OCI-LY7 (cell line): ENCODE measurements at regions not wholly inside any gene's neighbourhood (a gene's known extent, or its start where the extent isn't known, plus 50 kb on each side); places are given as distances from the start of the nearest gene placed in this dataset.

Source experiments
- BruUV-seq: library from RNA; stranded (reverse); fragments of 400-500 nt; replicated peaks from 2 replicates; lab custom pipeline; 2021; lab: Mats Ljungman, UMichigan
- CTCF ChIA-PET: fragments of 300-600 bp; sonication (Branson Sonifier 250); formaldehyde crosslinking; loops from one replicate; lab custom pipeline; 2022; ENCODE audit warnings: antibody characterized with exemption; ENCODE audit not compliant: unreplicated experiment; lab: Charles Lee
- POLR2A ChIA-PET: fragments of 300-600 bp; sonication (Branson Sonifier 250); formaldehyde crosslinking; loops from one replicate; lab custom pipeline; 2022; ENCODE audit warnings: antibody characterized with exemption; lab: Charles Lee
- DNase-seq: peaks from one replicate; pipeline ENCODE4 v3.0.0-alpha.2; 2015; ENCODE audit warnings: low spot score
- H2AFZ ChIP-seq: fragments of 200-600 bp; sonication (generic), shearing (Covaris generic); 2 replicates; pipeline ENCODE4 v1.6.1; 2014; ENCODE audit warnings: mild to moderate bottlenecking, antibody characterized with exemption, low read length, moderate library complexity
- H3K27ac ChIP-seq: fragments of 200-600 bp; sonication (generic); 2 replicates; pipeline ENCODE4 v1.5.1; 2014; ENCODE audit warnings: mixed run types, low read depth, mild to moderate bottlenecking, moderate library complexity, low read length, inconsistent platforms; ENCODE audit not compliant: poor library complexity, severe bottlenecking
- H3K36me3 ChIP-seq: fragments of 200-600 bp; sonication (generic); 2 replicates; pipeline ENCODE4 v1.6.1; 2014; ENCODE audit warnings: mild to moderate bottlenecking, antibody characterized with exemption, low read length, moderate library complexity, mixed read lengths; ENCODE audit not compliant: insufficient read depth
- H3K4me1 ChIP-seq: fragments of 200-600 bp; sonication (generic); 2 replicates; pipeline ENCODE4 v1.5.1; 2014; ENCODE audit warnings: mild to moderate bottlenecking, low read length; ENCODE audit not compliant: insufficient read depth, poor library complexity, severe bottlenecking
- H3K4me2 ChIP-seq: fragments of 200-600 bp; sonication (generic); 2 replicates; pipeline ENCODE4 v1.6.1; 2014; ENCODE audit warnings: mild to moderate bottlenecking, low read length
- H3K4me3 ChIP-seq: fragments of 200-600 bp; sonication (generic); 2 replicates; pipeline ENCODE4 v1.5.1; 2014; ENCODE audit warnings: mild to moderate bottlenecking, low read depth, low read length; ENCODE audit not compliant: poor library complexity, severe bottlenecking
- H3K79me2 ChIP-seq: fragments of 200-600 bp; sonication (generic); 2 replicates; pipeline ENCODE4 v1.6.1; 2016; ENCODE audit warnings: low read depth, mild to moderate bottlenecking, low read length, moderate library complexity, mixed read lengths; ENCODE audit not compliant: insufficient read depth
- H3K9me2 ChIP-seq: fragments of 200-600 bp; sonication (generic); 2 replicates; pipeline ENCODE4 v1.6.1; 2016; ENCODE audit warnings: mild to moderate bottlenecking, low read length, mixed read lengths; ENCODE audit not compliant: insufficient read depth
- H3K9me3 ChIP-seq: fragments of 200-600 bp; sonication (generic); 2 replicates; pipeline ENCODE4 v1.6.1; 2014; ENCODE audit warnings: mild to moderate bottlenecking, mixed run types, low read length, mixed read lengths
- H4K20me1 ChIP-seq: fragments of 200-600 bp; sonication (generic); 2 replicates; pipeline ENCODE4 v1.6.1; 2014; ENCODE audit warnings: mild to moderate bottlenecking, antibody characterized with exemption, low read length, moderate library complexity, mixed read lengths; ENCODE audit not compliant: insufficient read depth
- EZH2phosphoT487 ChIP-seq: fragments of 200-600 bp; sonication (generic); IDR thresholded peaks from 2 replicates; pipeline ENCODE4 v1.6.1; 2018; ENCODE audit warnings: low read depth, borderline replicate concordance, mild to moderate bottlenecking, mixed run types, antibody characterized with exemption, low read length, moderate library complexity, mixed read lengths
- intact Hi-C: fragments of 100-400 bp; cut with micrococcal nuclease; formaldehyde crosslinking; loops from one replicate; pipeline ENCODE4 v1.10.0; 2022; ENCODE audit not compliant: unreplicated experiment
- TF ChIP-seq, protein P1 (sequence below): fragments of 200-600 bp; sonication (generic); conservative IDR thresholded peaks from 2 replicates; pipeline ENCODE4 v1.5.1; 2014; ENCODE audit warnings: mild to moderate bottlenecking, antibody characterized with exemption, low read length, moderate library complexity, mixed read lengths

DNA sequence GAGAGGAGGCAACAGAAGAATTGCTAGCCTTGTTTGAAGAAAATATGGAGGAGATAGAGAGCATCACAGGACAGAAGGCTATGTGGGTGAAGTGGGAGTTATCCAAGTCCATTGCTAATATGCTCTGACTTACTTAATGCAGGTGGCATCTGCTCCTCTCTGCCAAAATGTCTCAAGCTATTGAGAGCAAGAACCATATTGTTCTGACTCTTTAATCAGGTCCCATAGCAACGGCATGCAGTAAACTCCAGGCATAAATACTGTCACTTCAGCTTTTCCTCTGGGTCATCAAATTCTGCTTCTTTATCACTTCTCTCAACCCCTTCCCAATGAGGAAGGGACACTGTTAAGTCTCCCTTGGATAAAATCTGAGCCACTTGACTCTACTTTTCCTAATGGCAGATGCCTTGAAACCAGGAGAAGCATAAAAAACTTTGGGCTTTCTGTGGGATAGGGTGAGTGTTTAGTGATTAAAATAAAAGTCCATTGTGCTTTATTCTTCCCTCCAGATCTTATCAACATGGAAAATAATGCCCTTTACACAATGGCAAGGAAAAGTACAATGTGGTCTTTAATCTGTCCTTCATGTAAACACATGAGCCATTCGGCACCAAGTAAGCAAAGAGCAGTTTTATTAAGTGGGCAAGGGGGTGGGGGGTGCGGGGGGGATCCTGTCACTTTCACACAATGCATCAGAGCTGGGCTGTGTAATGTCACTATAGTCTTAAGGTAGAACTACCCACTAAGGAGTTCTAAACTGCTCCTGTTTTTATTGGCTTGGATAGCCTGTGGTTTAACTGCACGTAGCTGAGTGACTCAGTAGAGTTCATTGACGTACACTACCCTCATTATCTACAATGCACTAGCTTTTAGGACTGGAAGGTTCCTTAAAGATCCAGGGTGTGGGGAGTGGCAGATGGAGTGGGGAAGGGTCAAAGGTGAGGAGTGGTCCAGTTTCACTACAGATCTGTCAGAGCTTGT, 71.0 kb upstream of the TARS1 start:
- Histone ChIP-seq H3K36me3 (no peaks in the 10 kb centered on the region), H3K9me3 (no peaks in the 10 kb centered on the region), H4K20me1 (no peaks in the 10 kb centered on the region), H3K79me2 (no peaks in the 10 kb centered on the region), H3K4me2 (no peak overlapping the region), H3K9me2 (no peaks in the 10 kb centered on the region), H3K4me1 (peaks cover 20% of the 10 kb centered on the region), H3K4me3 (no peak overlapping the region), H2AFZ (peak overlapping the region; percentile 43; the same call in 1 of the 2 replicates), H3K27ac (no peak overlapping the region)
- no TSS peak for BruUV-seq
- intact Hi-C loops, result no loop called here
- CTCF ChIA-PET, result no interaction called here
- POLR2A ChIA-PET, result interaction anchor here (1.1 kb wide), 1 partner anchor 51 kb away, joined by 3 read pairs; no protein-coding TSS in a partner anchor
- TF ChIP-seq, protein P1, sequence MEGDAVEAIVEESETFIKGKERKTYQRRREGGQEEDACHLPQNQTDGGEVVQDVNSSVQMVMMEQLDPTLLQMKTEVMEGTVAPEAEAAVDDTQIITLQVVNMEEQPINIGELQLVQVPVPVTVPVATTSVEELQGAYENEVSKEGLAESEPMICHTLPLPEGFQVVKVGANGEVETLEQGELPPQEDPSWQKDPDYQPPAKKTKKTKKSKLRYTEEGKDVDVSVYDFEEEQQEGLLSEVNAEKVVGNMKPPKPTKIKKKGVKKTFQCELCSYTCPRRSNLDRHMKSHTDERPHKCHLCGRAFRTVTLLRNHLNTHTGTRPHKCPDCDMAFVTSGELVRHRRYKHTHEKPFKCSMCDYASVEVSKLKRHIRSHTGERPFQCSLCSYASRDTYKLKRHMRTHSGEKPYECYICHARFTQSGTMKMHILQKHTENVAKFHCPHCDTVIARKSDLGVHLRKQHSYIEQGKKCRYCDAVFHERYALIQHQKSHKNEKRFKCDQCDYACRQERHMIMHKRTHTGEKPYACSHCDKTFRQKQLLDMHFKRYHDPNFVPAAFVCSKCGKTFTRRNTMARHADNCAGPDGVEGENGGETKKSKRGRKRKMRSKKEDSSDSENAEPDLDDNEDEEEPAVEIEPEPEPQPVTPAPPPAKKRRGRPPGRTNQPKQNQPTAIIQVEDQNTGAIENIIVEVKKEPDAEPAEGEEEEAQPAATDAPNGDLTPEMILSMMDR, result no peak
- TF ChIP-seq EZH2phosphoT487, result no peak
- DNase-seq, result no peak

GRCh38 chr5:33370466-33370859, 70.3 kb upstream of the TARS1 start:
- Histone ChIP-seq H2AFZ (no peak overlapping the region), H3K4me1 (peaks cover 15% of the 10 kb centered on the region), H3K9me2 (no peaks in the 10 kb centered on the region), H3K9me3 (no peaks in the 10 kb centered on the region), H3K36me3 (no peaks in the 10 kb centered on the region), H3K79me2 (no peaks in the 10 kb centered on the region), H4K20me1 (no peaks in the 10 kb centered on the region), H3K4me2 (no peak overlapping the region), H3K27ac (no peak overlapping the region), H3K4me3 (no peak overlapping the region)
- intact Hi-C loops, result no loop called here
- no TSS peak for BruUV-seq
- no peak for TF ChIP-seq EZH2phosphoT487
- TF ChIP-seq, protein P1, result no peak
- CTCF ChIA-PET, result no interaction called here
- no peak for DNase-seq
- POLR2A ChIA-PET, result no interaction called here

DNA sequence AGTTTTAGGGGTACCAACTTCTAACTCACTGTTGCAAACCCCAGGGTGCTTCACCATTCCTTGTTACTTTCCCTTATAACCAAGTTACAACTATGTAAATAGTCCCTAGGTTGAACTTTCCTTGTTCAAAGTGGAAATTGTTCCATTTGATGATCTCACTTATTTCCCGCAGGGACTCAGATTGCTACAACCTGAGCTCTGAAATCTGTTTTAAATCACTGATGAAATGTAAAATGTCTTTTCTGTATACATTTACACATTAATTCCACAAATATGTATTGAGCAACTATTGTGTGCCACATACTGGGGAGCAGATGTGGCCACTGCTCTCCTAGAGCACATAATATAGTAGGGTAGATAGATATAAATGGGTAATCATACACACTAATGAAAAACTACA, 69.1 kb upstream of the TARS1 start:
- CTCF ChIA-PET, result no interaction called here
- no peak overlapping the region for H3K4me3 ChIP-seq

More for the DNA sequence above, 69.1 kb upstream of the TARS1 start:
- Histone ChIP-seq H3K9me3 (no peaks in the 10 kb centered on the region), H3K4me2 (no peak overlapping the region), H2AFZ (no peak overlapping the region), H3K79me2 (no peaks in the 10 kb centered on the region), H3K27ac (no peak overlapping the region), H3K36me3 (no peaks in the 10 kb centered on the region), H3K4me1 (peaks cover 15% of the 10 kb centered on the region), H4K20me1 (no peaks in the 10 kb centered on the region), H3K9me2 (no peaks in the 10 kb centered on the region)
- no peak for DNase-seq
- TF ChIP-seq, protein P1, result no peak
- TF ChIP-seq EZH2phosphoT487, result no peak
- BruUV-seq, result no TSS peak
- POLR2A ChIA-PET, result no interaction called here
- intact Hi-C loops, result no loop called here
